A673 (cell line): ENCODE measurements at regions not wholly inside any gene's neighbourhood (a gene's known extent, or its start where the extent isn't known, plus 50 kb on each side); places are given as distances from the start of the nearest gene placed in this dataset.

Experiments used
- BruUV-seq: library from RNA; stranded (reverse); fragments of 400-500 nt; replicated peaks from 2 replicates; lab custom pipeline; 2021; lab: Mats Ljungman, UMichigan
- CTCF ChIA-PET: fragments of 300-600 bp; sonication (Branson Sonifier 250); formaldehyde crosslinking; loops from one replicate; lab custom pipeline; 2022; ENCODE audit warnings: antibody characterized with exemption; lab: Charles Lee
- POLR2A ChIA-PET: fragments of 300-600 bp; sonication (Branson Sonifier 250); formaldehyde crosslinking; loops from one replicate; lab custom pipeline; 2022; ENCODE audit warnings: antibody characterized with exemption; ENCODE audit not compliant: low non-redundant PET; lab: Charles Lee
- DNase-seq: peaks from one replicate; pipeline ENCODE4 v3.0.0-alpha.2; 2015; ENCODE audit warnings: low spot score
- H3K27ac ChIP-seq: fragments of 200-600 bp; sonication (generic); 2 replicates; pipeline ENCODE4 v1.5.1; 2016; ENCODE audit warnings: mixed run types, low read depth, mild to moderate bottlenecking, mixed read lengths, antibody characterized with exemption, low read length; ENCODE audit not compliant: poor library complexity, severe bottlenecking
- H3K27me3 ChIP-seq: fragments of 200-600 bp; sonication (generic); replicated peaks from 2 replicates; pipeline ENCODE4 v1.6.1; 2017; ENCODE audit warnings: mixed run types, low read depth, mild to moderate bottlenecking, mixed read lengths, antibody characterized with exemption, low read length; ENCODE audit not compliant: insufficient read depth, poor library complexity
- H3K36me3 ChIP-seq: fragments of 200-600 bp; sonication (generic); 2 replicates; pipeline ENCODE4 v1.6.1; 2016; ENCODE audit warnings: mixed run types, mild to moderate bottlenecking, mixed read lengths, antibody characterized with exemption, low read length; ENCODE audit not compliant: insufficient read depth, poor library complexity, severe bottlenecking
- H3K4me1 ChIP-seq: fragments of 200-600 bp; sonication (generic); 2 replicates; pipeline ENCODE4 v1.6.1; 2017; ENCODE audit warnings: mixed run types, mild to moderate bottlenecking, mixed read lengths, antibody characterized with exemption, low read length; ENCODE audit not compliant: insufficient read depth, poor library complexity, severe bottlenecking
- H3K4me3 ChIP-seq: fragments of 200-600 bp; sonication (generic); 2 replicates; pipeline ENCODE4 v1.5.1; 2016; ENCODE audit warnings: low read depth, mixed run types, mild to moderate bottlenecking, mixed read lengths, low read length; ENCODE audit not compliant: poor library complexity, severe bottlenecking
- H3K9me3 ChIP-seq: fragments of 200-600 bp; sonication (generic); 2 replicates; pipeline ENCODE4 v1.6.1; 2016; ENCODE audit warnings: mixed run types, low read depth, mild to moderate bottlenecking, mixed read lengths, antibody characterized with exemption, low read length; ENCODE audit not compliant: poor library complexity, severe bottlenecking
- EZH2 ChIP-seq: fragments of 200-600 bp; sonication (generic); IDR thresholded peaks from 2 replicates; pipeline ENCODE4 v1.6.1; 2017; ENCODE audit warnings: borderline replicate concordance, low read depth, mild to moderate bottlenecking, mixed read lengths, antibody characterized with exemption, low read length; ENCODE audit not compliant: poor library complexity, severe bottlenecking
- intact Hi-C: fragments of 100-400 bp; cut with micrococcal nuclease; formaldehyde crosslinking; loops from one replicate; pipeline ENCODE4 v1.10.0; 2022; ENCODE audit not compliant: unreplicated experiment
- TF ChIP-seq, protein P1 (sequence below): fragments of 300-800, 200-600 bp; sonication (generic); conservative IDR thresholded peaks from 2 replicates; pipeline ENCODE4 v1.5.1; 2017; ENCODE audit warnings: low read depth, mild to moderate bottlenecking, antibody characterized with exemption, low read length, moderate library complexity, mixed read lengths

DNA sequence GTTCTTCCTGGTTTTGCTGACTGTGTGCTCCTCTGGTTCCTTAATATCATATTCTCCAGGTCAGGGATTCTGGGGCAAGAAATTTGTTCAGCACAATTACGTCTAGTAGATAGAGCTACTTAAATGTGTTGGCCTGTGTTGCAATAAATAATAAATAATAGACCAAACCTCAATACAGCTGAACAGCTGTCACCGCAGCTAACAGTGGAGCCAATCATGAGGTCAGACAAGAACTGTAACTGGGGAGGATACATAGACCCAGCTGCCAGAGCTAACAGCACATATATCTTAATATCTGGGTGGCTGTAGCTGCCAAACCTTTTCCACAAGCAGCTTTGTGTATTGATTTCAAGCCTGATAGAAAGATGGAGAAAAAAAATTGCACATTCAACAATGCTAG is 1596.3 kb upstream of the PCDH20 start:
- H3K4me3 ChIP-seq, result no peak overlapping the region
- intact Hi-C loops, result no loop called here
- BruUV-seq, result no TSS peak
- DNase-seq, result no peak
- no peaks in the 10 kb centered on the region for H3K27me3 ChIP-seq
- no peaks in the 10 kb centered on the region for H3K4me1 ChIP-seq
- peaks cover 17% of the 10 kb centered on the region for H3K9me3 ChIP-seq
- no peaks in the 10 kb centered on the region for H3K36me3 ChIP-seq
- no peak overlapping the region for H3K27ac ChIP-seq
- TF ChIP-seq EZH2, result no peak
- TF ChIP-seq, protein P1, sequence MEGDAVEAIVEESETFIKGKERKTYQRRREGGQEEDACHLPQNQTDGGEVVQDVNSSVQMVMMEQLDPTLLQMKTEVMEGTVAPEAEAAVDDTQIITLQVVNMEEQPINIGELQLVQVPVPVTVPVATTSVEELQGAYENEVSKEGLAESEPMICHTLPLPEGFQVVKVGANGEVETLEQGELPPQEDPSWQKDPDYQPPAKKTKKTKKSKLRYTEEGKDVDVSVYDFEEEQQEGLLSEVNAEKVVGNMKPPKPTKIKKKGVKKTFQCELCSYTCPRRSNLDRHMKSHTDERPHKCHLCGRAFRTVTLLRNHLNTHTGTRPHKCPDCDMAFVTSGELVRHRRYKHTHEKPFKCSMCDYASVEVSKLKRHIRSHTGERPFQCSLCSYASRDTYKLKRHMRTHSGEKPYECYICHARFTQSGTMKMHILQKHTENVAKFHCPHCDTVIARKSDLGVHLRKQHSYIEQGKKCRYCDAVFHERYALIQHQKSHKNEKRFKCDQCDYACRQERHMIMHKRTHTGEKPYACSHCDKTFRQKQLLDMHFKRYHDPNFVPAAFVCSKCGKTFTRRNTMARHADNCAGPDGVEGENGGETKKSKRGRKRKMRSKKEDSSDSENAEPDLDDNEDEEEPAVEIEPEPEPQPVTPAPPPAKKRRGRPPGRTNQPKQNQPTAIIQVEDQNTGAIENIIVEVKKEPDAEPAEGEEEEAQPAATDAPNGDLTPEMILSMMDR, result no peak
- CTCF ChIA-PET, result no interaction called here
- POLR2A ChIA-PET, result no interaction called here

DNA sequence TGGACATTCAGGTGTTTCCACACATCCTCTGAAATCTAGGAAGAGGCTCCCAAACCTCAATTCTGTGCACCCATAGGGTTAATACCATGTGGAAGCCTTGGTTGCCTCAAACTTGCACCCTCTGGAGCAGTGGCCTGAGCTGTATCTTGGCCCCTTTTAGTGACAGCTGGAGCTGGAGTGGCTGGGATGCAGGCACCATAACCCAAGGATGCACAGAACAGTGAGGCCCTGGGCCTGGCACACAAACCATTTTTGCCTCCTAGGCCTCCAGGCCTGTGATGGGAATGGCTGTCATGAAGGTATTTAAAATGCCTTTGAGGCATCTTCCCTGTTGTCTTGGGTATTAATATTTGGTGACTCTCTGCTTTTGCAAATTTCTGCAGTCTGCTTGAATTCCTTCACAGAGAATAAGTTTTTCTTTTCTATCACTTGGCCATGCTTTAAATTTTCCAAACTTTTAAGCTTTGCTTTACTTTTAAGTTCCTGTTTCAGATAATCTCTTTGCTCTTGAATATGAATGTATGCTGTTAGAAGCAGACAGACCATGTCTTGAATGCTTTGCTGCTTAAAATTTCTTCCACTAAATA is 1594.5 kb upstream of the PCDH20 start:
- Histone ChIP-seq H3K27me3 (no peaks in the 10 kb centered on the region), H3K27ac (no peak overlapping the region), H3K4me1 (no peaks in the 10 kb centered on the region), H3K9me3 (peaks cover 23% of the 10 kb centered on the region), H3K36me3 (no peaks in the 10 kb centered on the region), H3K4me3 (no peak overlapping the region)
- intact Hi-C loops, result no loop called here
- TF ChIP-seq EZH2, result no peak
- TF ChIP-seq, protein P1, result no peak
- POLR2A ChIA-PET, result no interaction called here
- BruUV-seq, result no TSS peak
- DNase-seq, result no peak
- CTCF ChIA-PET, result no interaction called here

DNA sequence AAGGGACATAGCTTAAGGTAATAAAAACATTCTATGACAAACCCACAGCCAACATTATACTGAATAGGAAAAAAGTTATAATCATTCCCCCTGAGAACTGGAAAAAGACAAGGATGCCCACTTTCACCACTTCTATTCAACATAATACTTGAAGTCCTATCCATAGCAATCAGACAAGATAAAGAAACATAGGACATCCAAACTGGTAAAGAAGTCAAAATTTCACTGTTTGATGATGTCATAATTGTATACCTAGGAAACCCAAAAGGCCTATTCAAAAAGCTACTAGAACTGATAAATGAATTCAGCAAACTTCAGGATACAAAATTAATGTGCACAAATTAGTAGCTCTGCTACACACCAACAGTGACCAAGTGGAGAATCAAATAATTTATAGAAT is 1590.0 kb upstream of the PCDH20 start:
- POLR2A ChIA-PET, result no interaction called here
- Histone ChIP-seq H3K27me3 (no peaks in the 10 kb centered on the region), H3K4me1 (no peaks in the 10 kb centered on the region), H3K4me3 (no peak overlapping the region), H3K36me3 (no peaks in the 10 kb centered on the region), H3K27ac (no peak overlapping the region), H3K9me3 (peaks cover 21% of the 10 kb centered on the region)
- TF ChIP-seq EZH2, result no peak
- TF ChIP-seq, protein P1, result no peak
- no peak for DNase-seq
- intact Hi-C loops, result no loop called here
- CTCF ChIA-PET, result no interaction called here
- BruUV-seq, result no TSS peak
